HG03521 (cell line): ENCODE measurements at regions not wholly inside any gene's neighbourhood (a gene's known extent, or its start where the extent isn't known, plus 50 kb on each side); places are given as distances from the start of the nearest gene placed in this dataset.

Experiments
- ATAC-seq: cut with Tn5 transposase; IDR thresholded peaks from one replicate; pipeline ENCODE4 v1.9.1; 2021; ENCODE audit warnings: mild to moderate bottlenecking, moderate library complexity; ENCODE audit not compliant: unreplicated experiment

- ATAC-seq = no peak
These were observed 381.4 kb downstream of the PLPP3 start for GRCh38 chr1:56197946-56198345.

DNA sequence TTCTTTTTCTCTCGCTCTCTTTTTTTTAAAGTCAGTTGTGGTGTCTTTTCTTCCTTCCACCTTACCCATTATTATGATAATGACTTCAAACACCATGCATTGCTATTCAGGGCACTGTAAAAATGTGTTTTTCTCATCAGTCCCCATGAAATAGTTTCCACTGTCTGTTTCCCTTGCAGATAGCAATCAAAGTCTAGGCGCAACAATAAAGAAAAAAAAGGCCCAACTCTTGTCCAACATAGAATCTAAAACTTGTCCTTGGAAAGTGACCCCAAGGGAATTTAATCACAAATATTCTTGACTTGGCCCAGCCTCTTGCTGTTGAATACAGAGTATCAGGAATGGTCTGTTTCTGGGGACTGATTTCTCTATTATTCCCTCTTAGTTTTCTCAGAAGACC lies 382.5 kb downstream of the PLPP3 start:
- no peak for ATAC-seq

- ATAC-seq = no peak
These were observed 384.6 kb downstream of the PLPP3 start for GRCh38 chr1:56194701-56195300.

DNA sequence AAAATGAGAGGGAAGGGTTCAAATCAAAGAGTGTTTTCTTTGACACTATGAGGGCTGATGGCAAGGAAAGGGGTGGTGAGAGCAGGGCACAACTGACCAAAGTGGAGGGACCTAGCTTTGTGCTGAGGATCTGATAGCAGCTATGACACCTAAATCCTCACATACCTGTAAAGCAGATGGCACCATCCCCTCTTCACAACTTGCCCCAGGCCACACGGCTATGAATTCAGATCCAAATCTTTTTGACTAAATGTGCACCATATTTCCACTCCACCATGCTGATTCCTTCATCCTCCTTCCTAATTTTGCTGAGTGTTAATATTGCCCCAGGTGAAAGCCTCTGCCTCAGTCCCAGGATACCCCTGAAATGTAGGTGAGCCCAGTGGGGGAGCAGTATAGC lies 385.7 kb downstream of the PLPP3 start:
- ATAC-seq = no peak

GRCh38 chr1:56191369-56191768 lies 388.0 kb downstream of the PLPP3 start:
- ATAC-seq = no peak

DNA sequence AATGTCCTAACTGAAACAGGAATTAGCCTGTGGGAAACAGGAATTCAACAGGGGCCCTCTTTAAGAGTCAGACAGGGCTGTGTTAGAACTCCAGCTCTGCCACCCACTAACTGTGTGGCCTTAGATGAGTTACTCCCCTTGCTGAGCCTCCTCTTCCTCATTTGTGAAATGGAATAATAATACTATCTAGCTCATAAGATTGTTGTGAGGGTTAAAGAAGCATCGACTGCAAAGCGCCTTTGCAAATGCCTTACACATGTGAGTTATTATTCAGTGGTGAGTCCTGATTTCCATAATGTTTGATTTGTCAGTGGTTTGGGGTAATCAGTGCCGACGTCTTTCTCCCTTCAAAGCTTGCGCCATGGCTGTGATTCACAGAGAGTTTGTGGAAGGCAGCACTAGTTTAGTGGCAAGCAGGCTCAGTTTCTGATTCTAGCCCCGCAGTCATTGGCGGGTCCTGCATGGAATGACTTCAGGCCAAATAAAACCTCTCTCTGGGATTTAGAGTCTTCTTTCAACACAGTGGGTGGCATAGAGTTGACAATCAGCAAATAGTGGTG lies 388.5 kb downstream of the PLPP3 start:
- no peak for ATAC-seq

GRCh38 chr1:56189946-56190805 lies 389.2 kb downstream of the PLPP3 start:
- no peak for ATAC-seq

DNA sequence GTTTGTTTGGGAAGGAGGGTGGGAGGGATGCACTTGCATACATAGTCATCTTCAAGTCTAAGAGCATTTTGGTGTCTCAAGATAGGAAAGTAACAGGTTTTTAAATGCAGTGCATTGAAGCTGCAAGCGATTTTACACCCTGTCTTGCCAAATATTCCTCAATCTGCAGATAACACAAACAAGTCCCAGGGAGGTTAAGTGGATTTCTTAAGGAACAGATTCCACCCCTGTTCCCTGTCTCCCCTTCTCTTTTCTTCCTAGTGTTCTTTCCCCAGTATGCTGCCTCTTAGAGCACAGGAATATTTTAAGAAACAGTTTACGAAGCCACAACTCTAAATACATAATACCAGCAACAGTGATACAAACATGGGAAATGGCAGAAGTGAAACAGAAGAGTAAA lies 389.9 kb downstream of the PLPP3 start:
- ATAC-seq = no peak

DNA sequence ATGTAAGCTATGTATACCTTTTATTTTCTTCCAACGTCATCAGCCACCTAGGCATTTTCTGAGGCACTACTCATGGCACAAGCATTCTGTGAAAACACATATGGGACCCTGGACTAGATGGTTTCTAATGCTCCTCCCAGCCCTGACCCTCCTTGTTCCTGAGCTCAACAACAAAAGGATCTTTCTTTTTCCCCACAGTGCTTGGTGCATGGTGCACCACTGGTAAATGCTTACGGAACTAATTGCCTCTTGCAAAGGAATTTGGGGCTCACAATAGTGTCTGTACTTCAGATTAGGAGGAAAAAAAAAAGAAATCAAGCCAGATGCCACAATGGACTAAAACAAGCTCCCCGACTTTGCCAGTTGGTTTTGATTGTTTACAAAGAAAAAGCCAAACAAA lies 390.5 kb downstream of the PLPP3 start:
- no peak for ATAC-seq

GRCh38 chr1:56188221-56188620 lies 391.1 kb downstream of the PLPP3 start:
- no peak for ATAC-seq

DNA sequence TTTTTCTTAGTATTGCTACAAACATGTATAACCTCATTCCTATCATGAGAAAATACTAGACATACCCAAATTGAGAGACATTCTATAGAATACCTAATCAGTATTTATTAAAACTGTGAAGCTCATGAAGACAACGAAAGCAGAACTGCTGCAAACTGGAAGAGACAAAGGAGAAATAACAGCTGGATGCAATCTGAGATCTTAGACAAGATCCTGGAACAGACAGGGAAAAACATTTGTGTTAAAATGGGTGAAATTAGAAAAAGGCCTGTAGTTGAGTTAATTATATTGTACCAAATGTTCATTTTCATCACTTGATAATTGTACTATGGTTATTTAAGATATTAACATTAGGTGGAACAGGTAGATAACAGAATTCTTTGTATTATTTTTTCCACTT lies 392.0 kb downstream of the PLPP3 start:
- ATAC-seq = no peak

DNA sequence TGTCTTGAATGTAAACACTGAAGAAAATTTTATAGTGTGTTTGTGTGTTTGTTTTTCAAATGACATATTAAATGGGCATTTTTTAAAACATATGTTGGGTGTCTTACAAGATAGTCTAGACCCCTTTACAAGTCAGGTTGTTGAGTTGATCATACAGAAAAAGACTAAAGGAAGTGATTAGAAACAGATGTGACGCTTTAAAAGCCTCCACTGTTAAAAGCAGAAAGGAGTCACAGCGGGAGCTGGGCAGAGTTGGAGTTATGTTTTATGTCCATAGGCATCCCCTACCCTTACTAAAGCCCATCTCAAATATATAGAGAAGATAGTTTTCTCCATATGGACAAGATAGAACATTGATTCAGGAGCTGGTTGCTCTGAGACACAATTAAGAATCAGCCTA lies 393.9 kb downstream of the PLPP3 start:
- ATAC-seq = no peak

- no peak for ATAC-seq
These were observed 396.2 kb downstream of the PLPP3 start for GRCh38 chr1:56183151-56183550.

DNA sequence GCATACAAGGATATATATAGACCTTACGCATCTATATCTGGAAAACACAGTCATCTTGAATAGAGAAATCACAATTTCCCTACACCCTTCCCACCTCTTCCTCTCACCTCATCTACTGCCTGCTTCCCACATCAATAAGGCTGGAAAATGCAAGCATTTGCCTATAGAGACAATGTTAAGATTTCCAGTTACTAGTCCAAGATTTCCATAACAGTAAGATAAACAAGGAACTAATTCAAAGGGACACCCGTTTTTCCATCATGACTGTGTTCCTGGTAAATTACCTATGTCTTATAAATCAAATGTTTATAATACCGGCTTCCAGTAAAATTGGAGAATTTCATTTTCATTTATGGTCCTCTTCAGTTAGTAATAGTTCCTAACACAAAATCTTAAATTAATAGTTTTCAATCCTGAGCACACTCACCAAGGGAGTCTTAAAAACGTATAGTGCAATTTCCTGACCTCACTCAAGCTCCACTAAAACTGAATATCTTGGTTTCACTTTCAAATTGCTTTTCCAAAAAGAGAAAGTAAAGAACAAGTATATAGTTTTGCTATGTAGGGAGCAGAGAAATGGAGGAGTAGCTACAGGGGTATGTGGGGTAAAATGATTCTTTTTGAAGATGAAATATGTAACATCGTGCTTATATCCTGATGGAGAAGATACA lies 398.7 kb downstream of the PLPP3 start:
- ATAC-seq = no peak

- no peak for ATAC-seq
These were observed 399.8 kb downstream of the PLPP3 start for GRCh38 chr1:56179543-56179942.

GRCh38 chr1:56175211-56175610 lies 404.2 kb downstream of the PLPP3 start:
- no peak for ATAC-seq

- ATAC-seq = no peak
These were observed 405.0 kb downstream of the PLPP3 start for GRCh38 chr1:56174176-56174885.

DNA sequence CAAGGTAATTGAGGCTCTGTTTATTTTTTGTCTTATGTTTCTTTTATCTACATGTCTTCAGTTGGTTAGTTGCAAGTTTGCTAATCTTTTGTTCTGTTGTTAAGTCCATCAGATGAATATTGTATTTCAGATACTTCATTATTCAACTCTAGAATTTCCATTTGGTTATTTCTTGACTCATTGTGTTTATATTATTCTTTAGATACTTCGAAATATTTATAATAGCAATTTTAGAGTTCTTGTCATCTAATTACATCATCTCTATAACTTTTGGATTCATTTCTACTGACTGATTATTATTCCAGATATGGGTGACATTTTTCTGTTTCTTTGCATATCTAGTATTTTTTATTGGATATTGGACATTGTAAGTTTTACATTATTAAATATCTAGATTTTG lies 405.6 kb downstream of the PLPP3 start:
- ATAC-seq = no peak

- no peak for ATAC-seq
These were observed 407.7 kb downstream of the PLPP3 start for GRCh38 chr1:56171670-56172069.

DNA sequence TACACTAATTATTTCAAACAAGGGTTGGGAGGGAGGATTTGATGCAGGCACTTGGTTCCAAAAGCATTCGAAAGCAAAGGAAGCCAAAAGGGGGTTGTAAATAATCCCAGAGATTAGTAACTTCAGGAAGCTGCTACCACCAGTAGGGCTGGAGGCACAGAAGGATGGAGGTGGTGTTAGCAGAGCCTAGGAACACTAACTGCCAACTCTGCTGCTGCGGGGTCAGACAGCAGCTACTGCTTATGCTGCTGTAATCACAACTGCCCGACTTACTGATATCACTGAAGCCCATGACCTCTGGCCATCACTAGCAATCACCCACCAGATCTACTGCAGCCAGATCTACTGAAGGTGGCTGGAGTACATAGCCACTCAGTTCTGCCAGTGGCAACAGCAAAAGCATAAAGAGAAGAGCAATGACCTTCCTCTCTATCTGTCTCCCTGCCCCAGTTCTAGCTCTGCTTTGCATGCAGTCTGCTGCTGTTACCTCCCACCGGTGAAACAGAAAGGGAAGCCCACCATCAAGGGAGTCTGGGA lies 408.5 kb downstream of the PLPP3 start:
- no peak for ATAC-seq

- no peak for ATAC-seq
These were observed 409.5 kb downstream of the PLPP3 start for GRCh38 chr1:56169856-56170255.
